Panc1 (cell line): ENCODE measurements at regions not wholly inside any gene's neighbourhood (a gene's known extent, or its start where the extent isn't known, plus 50 kb on each side); places are given as distances from the start of the nearest gene placed in this dataset.

Experiments used
- ATAC-seq: fragments of 200-7000 bp; cut with Tn5 transposase; 2 replicates; pipeline ENCODE4 v1.9.1; 2020; ENCODE audit warnings: mild to moderate bottlenecking, moderate library complexity
- BruUV-seq: library from RNA; stranded (reverse); fragments of 400-500 nt; replicated peaks from 2 replicates; lab custom pipeline; 2021; lab: Mats Ljungman, UMichigan
- CTCF ChIA-PET: fragments of 300-600 bp; sonication (Branson Sonifier 250); formaldehyde crosslinking; loops from one replicate; lab custom pipeline; 2022; ENCODE audit warnings: antibody characterized with exemption; lab: Charles Lee
- POLR2A ChIA-PET: fragments of 300-600 bp; sonication (Branson Sonifier 250); formaldehyde crosslinking; loops from one replicate; lab custom pipeline; 2022; ENCODE audit warnings: antibody characterized with exemption; lab: Charles Lee
- DNase-seq: peaks from one replicate; pipeline ENCODE4 v3.0.0-alpha.2; 2010; ENCODE audit warnings: low read depth, low spot score
- H3K27ac ChIP-seq: 2 replicates; pipeline ENCODE4 v1.5.1; 2011; ENCODE audit warnings: mild to moderate bottlenecking, low read length, inconsistent platforms
- H3K27me3 ChIP-seq: fragments of 200-500 bp; sonication (Bioruptor generic); 2 replicates; pipeline ENCODE4 v1.6.0; 2014; ENCODE audit warnings: low read length, inconsistent platforms; ENCODE audit not compliant: control insufficient read depth, insufficient read depth
- H3K36me3 ChIP-seq: fragments of 200-500 bp; sonication (Bioruptor generic); 2 replicates; pipeline ENCODE4 v1.5.1; 2014; ENCODE audit warnings: inconsistent platforms, mild to moderate bottlenecking, low read length, moderate library complexity; ENCODE audit not compliant: control insufficient read depth, insufficient read depth
- H3K4me1 ChIP-seq: 2 replicates; pipeline ENCODE4 v1.5.1; 2011; ENCODE audit warnings: inconsistent platforms, mild to moderate bottlenecking, low read length, moderate library complexity; ENCODE audit not compliant: control insufficient read depth, insufficient read depth
- H3K4me3 ChIP-seq, 2 experiments: 2 replicates each; pipeline ENCODE4 v1.5.1; 2011 to 2012; ENCODE audit warnings: low read depth in 2 of 2, low read length in 2 of 2, mild to moderate bottlenecking in 2 of 2, inconsistent platforms in 1 of 2, moderate library complexity in 1 of 2
- H3K9me3 ChIP-seq: fragments of 200-500 bp; sonication (Bioruptor generic); 2 replicates; pipeline ENCODE4 v1.5.1; 2014; ENCODE audit warnings: low read depth, mild to moderate bottlenecking, inconsistent platforms, low read length, moderate library complexity; ENCODE audit not compliant: control insufficient read depth, insufficient read depth
- POLR2AphosphoS5 ChIP-seq: IDR thresholded peaks from 2 replicates; pipeline ENCODE4 v1.6.1; 2012; ENCODE audit warnings: mild to moderate bottlenecking, low read depth, low read length, moderate library complexity
- SIN3A ChIP-seq: IDR thresholded peaks from 2 replicates; pipeline ENCODE4 v1.6.1; 2012; ENCODE audit warnings: low read depth, mild to moderate bottlenecking, low read length, moderate library complexity, borderline replicate concordance; ENCODE audit not compliant: insufficient read depth
- TCF7L2 ChIP-seq: IDR thresholded peaks from 2 replicates; pipeline ENCODE4 v1.6.1; 2011; ENCODE audit warnings: mild to moderate bottlenecking, low read depth, low read length, inconsistent platforms
- in situ Hi-C: cut with HindIII; loops from 2 replicates; pipeline ENCODE4 v1.10.0; 2016; ENCODE audit warnings: low sequenced_read_pairs, low pct_unique_long_range_greater_than_20kb
- intact Hi-C: fragments of 100-400 bp; cut with micrococcal nuclease; formaldehyde crosslinking; loops from one replicate; pipeline ENCODE4 v1.10.0; 2022; ENCODE audit not compliant: unreplicated experiment
- TF ChIP-seq, protein P1 (sequence below), 2 experiments: IDR thresholded peaks; 2 replicates each; pipeline ENCODE4 v1.6.1; 2011 to 2012; ENCODE audit warnings: low read depth in 2 of 2, control low read depth in 1 of 2, low read length in 1 of 2, mild to moderate bottlenecking in 1 of 2, moderate library complexity in 1 of 2; ENCODE audit not compliant: insufficient read depth in 1 of 2
- TF ChIP-seq, protein P2 (sequence below): fragments of 450-650 bp; IDR thresholded peaks from 2 replicates; pipeline ENCODE4 v1.5.1; 2017; ENCODE audit warnings: mild to moderate bottlenecking

DNA sequence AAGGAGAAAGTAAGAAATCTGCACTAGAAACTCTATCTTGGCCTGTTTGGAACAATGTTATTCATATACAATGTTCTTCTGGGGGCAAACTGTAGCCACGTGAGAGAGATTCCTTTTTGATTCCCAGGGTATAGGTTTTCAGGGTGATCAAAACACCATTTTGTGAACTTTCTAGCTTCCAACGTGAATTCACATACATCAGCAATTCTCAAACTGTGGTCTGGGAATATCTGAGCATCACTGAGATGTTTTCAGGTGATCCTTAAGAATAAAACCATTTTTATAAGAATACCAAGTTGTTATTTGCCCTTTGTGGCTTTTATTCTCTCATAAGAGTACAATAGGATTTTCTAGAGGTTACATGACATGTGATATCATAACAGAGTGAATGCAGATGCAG is 66.9 kb upstream of the ATP1A1 start:
- Histone ChIP-seq H3K36me3 (no peaks in the 10 kb centered on the region), H3K27me3 (peaks cover 2% of the 10 kb centered on the region; the same call in 1 of the 2 replicates), H3K4me1 (no peaks in the 10 kb centered on the region), H3K4me3 (no peak overlapping the region), H3K27ac (no peak overlapping the region), H3K9me3 (no peaks in the 10 kb centered on the region)
- ChIA-PET POLR2A (no interaction called here), CTCF (no interaction called here)
- DNase-seq, result no peak
- intact Hi-C loops, result no loop called here
- BruUV-seq, result no TSS peak
- ATAC-seq, result no peak
- TF ChIP-seq POLR2AphosphoS5, result no peak
- TF ChIP-seq, protein P1, sequence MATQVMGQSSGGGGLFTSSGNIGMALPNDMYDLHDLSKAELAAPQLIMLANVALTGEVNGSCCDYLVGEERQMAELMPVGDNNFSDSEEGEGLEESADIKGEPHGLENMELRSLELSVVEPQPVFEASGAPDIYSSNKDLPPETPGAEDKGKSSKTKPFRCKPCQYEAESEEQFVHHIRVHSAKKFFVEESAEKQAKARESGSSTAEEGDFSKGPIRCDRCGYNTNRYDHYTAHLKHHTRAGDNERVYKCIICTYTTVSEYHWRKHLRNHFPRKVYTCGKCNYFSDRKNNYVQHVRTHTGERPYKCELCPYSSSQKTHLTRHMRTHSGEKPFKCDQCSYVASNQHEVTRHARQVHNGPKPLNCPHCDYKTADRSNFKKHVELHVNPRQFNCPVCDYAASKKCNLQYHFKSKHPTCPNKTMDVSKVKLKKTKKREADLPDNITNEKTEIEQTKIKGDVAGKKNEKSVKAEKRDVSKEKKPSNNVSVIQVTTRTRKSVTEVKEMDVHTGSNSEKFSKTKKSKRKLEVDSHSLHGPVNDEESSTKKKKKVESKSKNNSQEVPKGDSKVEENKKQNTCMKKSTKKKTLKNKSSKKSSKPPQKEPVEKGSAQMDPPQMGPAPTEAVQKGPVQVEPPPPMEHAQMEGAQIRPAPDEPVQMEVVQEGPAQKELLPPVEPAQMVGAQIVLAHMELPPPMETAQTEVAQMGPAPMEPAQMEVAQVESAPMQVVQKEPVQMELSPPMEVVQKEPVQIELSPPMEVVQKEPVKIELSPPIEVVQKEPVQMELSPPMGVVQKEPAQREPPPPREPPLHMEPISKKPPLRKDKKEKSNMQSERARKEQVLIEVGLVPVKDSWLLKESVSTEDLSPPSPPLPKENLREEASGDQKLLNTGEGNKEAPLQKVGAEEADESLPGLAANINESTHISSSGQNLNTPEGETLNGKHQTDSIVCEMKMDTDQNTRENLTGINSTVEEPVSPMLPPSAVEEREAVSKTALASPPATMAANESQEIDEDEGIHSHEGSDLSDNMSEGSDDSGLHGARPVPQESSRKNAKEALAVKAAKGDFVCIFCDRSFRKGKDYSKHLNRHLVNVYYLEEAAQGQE (IDR thresholded peaks at IDR 0.05; ENCODE audit: insufficient read depth in 1 of 2, low read depth in 2 of 2, low read length in 1 of 2), result no peak
- no peak for TF ChIP-seq SIN3A
- TF ChIP-seq, protein P2, sequence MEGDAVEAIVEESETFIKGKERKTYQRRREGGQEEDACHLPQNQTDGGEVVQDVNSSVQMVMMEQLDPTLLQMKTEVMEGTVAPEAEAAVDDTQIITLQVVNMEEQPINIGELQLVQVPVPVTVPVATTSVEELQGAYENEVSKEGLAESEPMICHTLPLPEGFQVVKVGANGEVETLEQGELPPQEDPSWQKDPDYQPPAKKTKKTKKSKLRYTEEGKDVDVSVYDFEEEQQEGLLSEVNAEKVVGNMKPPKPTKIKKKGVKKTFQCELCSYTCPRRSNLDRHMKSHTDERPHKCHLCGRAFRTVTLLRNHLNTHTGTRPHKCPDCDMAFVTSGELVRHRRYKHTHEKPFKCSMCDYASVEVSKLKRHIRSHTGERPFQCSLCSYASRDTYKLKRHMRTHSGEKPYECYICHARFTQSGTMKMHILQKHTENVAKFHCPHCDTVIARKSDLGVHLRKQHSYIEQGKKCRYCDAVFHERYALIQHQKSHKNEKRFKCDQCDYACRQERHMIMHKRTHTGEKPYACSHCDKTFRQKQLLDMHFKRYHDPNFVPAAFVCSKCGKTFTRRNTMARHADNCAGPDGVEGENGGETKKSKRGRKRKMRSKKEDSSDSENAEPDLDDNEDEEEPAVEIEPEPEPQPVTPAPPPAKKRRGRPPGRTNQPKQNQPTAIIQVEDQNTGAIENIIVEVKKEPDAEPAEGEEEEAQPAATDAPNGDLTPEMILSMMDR, result no peak
- no peak for TF ChIP-seq TCF7L2
- in situ Hi-C loops, result no loop called here

- no peak for DNase-seq
- no peaks in the 10 kb centered on the region for H3K4me1 ChIP-seq
- in situ Hi-C loops, result no loop called here
- CTCF ChIA-PET, result no interaction called here
- no peak for TF ChIP-seq POLR2AphosphoS5
- H3K4me3 ChIP-seq, result no peak overlapping the region
- no peaks in the 10 kb centered on the region for H3K36me3 ChIP-seq
- intact Hi-C loops, result no loop called here
- ATAC-seq, result no peak
- no peak overlapping the region for H3K27ac ChIP-seq
- H3K9me3 ChIP-seq, result no peaks in the 10 kb centered on the region
- H3K27me3 ChIP-seq, result peaks cover 2% of the 10 kb centered on the region; the same call in 1 of the 2 replicates
- BruUV-seq, result no TSS peak
- POLR2A ChIA-PET, result no interaction called here
These were observed 66.1 kb upstream of the ATP1A1 start for GRCh38 chr1:116306840-116307442.

DNA sequence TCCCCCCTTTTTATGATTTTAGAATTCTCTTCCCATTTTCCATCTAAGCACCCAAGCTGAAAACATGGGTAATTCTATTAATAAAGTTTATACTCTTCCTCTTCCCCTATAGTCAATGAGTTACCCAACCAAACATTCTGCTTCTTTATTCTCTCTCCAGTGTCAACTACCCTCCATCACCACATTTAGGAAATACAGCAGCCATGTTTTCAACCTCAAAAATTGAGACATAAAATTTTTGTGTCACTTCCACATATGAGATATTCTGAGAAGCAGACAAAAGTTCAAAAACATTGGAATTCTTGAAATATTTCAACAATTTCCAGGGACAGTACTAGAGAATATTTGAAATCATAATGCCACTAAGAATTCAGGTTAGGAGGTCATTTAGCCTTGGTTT is 64.8 kb upstream of the ATP1A1 start:
- Histone ChIP-seq H3K27me3 (peaks cover 2% of the 10 kb centered on the region; the same call in 1 of the 2 replicates), H3K4me1 (no peaks in the 10 kb centered on the region), H3K4me3 (no peak overlapping the region), H3K9me3 (no peaks in the 10 kb centered on the region), H3K36me3 (no peaks in the 10 kb centered on the region), H3K27ac (no peak overlapping the region)
- in situ Hi-C loops (no loop called here), intact Hi-C loops (no loop called here)
- CTCF ChIA-PET, result no interaction called here
- TF ChIP-seq, protein P1 (IDR thresholded peaks at IDR 0.05; ENCODE audit: insufficient read depth in 1 of 2, low read depth in 2 of 2, low read length in 1 of 2), result no peak
- TF ChIP-seq POLR2AphosphoS5 (no peak), TCF7L2 (no peak), SIN3A (no peak)
- TF ChIP-seq, protein P2, result no peak
- no peak for ATAC-seq
- BruUV-seq, result no TSS peak
- DNase-seq, result no peak
- POLR2A ChIA-PET, result no interaction called here
